HT1080 (cell line): ENCODE measurements at regions not wholly inside any gene's neighbourhood (a gene's known extent, or its start where the extent isn't known, plus 50 kb on each side); places are given as distances from the start of the nearest gene placed in this dataset.

Experiments used
- DNase-seq: peaks from one replicate; pipeline ENCODE4 v3.0.0-alpha.2; 2015; ENCODE audit warnings: low read depth

DNA sequence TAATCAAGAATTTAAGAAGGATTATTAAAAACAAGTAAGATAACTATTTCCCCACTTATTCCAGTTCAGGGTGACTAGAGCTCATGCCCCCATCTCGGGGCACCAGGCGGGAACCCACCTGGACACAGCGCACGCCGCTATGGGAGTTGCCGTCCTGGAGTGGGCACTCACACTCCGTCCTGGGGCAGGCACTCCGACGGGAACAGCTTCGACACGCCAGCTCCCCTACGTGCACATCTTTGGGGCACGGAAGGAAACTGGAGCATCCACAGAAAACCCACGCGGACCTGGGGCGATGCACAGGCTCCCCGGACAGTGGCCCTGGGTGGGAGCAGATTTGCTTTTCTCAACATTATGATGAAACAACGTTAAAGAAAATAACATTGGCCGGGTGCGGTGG, 52.0 kb upstream of the GATA5 start:
- no peak for DNase-seq

GRCh38 chr20:62528983-62529891, 53.4 kb upstream of the GATA5 start:
- DNase-seq, result no peak

DNA sequence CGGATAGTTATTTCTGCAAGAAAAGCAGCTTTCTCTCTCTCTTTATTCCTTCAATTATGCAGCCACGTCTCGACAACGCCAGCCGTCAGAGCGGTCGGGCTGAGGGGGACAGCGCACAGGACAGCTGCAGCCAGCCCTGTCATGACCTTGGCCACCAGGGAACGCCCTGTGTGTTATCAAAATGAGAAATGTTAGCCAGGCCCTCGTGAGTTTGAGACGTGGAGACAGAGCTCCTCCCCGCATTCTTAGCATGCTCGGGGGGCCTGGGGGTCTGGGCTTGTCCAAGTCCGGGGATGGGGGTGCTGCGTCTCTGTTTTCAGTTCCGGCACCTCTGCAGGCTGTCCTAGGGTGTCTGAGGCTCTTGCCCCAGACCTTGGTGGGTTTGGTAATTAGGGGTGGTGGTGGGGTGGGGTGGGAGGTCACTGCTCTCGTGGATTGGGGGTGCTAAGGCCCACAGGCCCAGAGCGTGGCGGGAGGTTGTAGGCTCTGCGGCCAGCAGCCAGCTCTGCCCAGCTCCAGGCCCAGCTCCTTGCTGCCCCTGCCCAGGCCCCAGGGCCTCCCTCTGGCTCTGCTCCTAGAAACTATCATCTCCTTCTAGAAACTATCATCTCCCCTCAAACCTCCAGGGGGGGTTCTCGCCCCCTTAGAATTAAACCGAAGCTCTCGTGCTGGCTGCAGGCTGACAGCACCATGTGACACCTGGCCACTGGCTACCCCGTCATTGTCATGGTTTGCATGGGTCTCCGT, 54.3 kb upstream of the GATA5 start:
- DNase-seq, result no peak

- no peak for DNase-seq
Observed at GRCh38 chr20:62530643-62531032, 54.8 kb upstream of the GATA5 start.

DNA sequence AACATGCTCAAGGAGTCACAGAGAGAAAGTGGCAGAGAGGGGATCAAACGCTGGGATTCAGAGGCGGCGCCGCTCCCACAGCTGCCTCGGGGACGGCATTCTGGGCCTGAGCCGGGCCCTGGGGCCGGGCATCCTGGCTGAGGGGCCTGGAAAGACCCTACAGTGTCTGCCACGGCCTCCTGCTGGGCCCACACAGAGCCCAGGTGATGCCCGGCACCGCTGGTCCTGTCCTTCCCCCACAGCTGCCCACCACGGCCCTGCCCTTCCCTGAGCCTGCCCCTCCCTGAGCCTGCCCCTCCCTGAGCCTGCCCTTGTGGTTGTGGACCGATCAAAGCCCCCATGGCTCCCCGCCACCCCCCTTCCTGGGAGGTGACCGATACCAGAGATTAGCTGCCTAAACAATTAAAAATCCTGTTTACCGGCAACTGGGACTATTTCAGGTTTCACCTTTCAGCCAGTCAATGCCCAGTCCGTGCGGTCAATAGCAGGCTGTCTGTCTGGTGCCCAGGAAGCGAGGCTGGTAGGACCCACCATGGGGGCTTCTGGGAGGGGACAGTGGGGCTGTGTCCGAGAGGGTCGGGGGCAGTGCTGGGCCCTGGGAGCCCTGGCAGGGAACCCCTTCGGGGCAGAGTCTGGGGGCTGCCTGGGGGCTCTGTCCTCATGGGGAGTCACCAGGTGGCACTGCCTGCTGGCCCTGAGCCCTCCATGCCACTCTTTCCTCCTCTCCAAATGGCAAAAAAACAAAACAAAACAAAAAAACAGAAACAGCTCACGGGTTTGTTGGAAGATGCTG, 55.4 kb upstream of the GATA5 start:
- DNase-seq, result no peak

DNA sequence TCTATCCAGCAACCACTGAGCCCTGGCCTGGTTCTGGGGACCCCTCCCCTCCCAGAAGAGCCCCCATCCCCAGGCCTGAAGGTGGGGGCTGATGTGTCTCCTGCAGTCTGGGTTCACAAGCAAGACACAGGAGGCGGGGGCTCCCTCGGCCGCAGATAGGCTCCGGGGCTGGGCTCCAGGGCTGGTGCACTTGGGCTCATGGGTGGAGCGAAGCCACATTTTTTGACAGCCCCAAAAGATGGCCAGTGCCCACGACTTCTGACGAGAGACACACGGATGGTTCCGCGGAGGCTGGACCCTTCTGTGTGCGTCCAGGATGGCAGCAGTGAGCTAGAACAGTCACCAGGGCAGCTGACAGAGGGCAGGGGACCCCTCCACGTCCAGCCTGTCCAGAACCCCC, 57.1 kb upstream of the GATA5 start:
- no peak for DNase-seq

DNA sequence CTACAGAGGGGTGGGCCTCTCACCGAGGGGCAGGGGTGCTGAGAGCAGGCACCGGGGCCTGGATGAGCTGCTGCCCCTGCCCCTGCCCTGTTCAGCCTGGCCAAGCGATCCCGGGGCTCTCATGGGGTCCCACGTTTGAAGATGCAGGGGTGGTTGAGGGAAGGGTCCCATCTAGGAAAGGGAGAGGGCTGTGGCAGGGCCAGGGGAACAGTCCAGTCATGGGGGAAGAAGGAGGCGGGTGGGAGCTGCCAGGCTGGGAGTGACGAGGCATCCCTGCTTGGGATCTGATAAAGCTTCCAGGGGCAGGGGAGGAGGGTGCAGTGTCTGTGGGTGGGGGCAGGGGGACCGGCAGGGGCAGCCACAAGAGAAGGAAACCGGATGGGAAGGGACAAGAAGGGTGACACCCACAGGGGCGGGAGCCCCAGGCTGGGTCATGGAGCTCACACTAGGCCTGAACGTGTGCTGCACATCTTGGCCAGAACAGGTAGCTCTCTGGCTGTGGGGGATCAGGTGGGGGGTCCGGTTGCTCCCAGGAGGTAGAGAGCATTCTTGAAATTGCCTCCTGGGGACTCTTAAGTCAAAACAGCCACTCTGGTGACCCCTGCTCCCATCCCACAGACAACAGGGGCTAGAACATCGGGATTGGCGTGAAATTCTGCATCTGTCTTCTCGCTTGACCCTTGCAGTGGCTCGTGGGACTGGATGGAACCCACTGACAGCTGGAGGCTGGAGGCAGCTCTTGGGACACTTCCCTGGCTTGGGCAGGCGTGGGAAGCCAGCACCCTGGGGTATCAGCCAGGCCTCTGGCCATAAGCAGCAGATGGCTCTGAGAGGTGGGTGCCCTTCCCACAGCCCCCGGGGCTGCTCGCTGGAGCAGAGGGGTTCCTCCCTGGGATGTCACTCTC, 58.0 kb upstream of the GATA5 start:
- DNase-seq, result no peak

DNA sequence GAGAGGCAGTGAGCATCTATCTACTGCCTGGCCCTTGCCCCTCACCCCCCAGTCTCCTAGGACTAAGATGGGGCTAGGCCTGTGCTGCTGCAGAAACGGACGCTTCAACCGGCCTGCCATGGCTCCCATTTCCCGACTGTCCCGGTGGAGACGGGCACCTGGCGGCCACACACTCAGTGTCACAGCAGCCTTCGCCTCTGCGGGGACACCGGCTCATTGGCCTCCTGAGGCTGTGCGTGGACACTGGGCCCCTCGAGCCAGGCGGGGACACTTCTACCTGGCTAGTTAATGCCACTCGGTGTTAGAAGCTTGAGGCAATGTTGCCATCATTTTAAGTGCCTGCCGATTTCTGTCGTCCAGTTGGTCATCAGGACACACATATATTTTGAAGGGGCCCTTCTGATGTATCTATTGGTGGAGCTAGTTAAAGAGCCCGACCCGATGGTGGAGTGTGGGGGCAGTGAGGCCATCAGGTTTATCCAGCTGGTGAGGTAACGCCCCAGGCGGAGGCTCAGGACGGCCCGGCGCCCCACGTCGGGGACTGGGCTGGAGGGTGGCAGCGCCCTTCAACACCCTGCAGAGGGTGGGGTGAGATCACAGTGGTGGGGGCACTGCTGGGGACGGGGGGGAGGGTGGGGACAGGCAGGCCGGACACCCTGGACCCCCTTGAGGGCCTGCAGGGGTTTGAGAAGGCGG, 58.9 kb upstream of the GATA5 start:
- no peak for DNase-seq

DNA sequence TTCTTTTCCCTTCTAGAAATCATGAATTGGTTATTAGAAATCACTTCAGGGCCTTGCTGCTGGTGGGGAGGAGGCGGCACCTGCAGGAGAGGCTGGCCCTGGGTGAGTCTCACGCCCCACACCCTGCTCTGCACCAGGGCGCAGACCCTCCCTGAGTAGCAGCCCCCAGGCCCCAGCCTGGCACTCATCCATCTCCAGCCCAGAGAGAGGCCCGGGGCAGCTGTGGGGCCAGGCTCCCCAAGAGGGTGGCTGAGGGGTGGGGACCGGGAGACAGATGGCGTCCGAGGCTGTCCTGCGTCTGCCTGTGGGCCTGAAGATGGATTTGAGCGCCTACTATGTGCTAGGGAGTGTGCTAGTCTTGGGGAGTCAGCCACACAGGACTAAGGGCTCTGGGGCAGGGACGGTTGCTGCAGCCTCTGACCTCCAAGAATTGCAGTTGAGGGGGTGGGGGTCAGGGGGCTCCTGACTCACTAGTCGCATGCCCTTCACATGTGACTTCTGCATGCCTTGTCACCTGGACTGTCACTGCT, 59.6 kb upstream of the GATA5 start:
- DNase-seq, result no peak

DNA sequence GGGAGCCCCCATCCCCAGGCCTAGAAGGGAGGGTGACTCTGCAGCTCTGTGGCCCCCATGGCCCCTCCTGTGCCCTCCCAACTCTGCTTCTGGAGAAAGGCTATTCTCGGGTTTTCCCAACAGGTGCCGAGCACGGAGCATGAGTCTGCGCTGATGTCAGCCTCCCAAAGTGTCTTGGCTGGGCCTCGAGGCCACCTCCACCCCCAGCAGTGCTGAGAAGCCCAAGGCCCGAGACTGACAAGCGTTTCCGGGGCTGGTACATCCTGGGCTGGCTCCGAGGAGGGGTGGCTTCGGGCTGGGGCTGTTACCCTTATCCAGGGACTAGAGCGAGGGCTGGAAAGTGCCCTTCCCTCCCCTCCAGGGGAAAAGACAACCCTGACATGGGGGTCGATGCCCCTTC, 60.2 kb upstream of the GATA5 start:
- no peak for DNase-seq

GRCh38 chr20:62536871-62537401, 61.1 kb upstream of the GATA5 start:
- no peak for DNase-seq

DNA sequence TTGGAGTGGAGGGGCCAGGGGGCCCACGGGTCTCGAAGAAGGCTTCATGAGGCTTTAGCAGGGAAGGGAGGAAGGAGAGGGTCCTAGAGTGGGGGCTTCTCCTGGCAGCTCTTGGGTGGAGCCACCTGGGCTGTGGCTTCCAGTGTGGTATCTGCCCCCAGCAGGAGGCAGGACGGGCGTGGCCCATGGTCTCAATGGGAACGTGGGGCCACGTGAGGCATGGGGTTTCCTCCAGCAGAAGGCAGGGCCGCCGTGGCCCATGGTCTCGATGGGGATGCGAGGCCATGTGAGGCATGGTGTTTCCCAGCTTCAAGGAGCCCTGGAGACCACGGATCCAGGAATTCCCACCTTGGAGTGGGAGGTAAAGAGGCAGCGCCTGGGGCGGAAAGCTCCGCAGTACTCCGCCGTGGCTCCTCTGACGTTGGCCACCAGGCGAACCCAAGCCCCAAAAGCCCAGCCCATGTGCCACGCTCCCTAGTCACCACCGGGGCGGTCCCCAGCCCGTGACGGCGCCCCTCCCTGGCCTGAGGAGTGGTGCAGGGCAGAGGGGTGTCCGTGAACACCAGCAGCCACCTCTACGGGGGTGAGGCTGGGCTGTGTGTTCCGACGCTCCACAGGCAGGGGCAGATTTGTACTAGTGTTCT, 62.0 kb upstream of the GATA5 start:
- no peak for DNase-seq

DNA sequence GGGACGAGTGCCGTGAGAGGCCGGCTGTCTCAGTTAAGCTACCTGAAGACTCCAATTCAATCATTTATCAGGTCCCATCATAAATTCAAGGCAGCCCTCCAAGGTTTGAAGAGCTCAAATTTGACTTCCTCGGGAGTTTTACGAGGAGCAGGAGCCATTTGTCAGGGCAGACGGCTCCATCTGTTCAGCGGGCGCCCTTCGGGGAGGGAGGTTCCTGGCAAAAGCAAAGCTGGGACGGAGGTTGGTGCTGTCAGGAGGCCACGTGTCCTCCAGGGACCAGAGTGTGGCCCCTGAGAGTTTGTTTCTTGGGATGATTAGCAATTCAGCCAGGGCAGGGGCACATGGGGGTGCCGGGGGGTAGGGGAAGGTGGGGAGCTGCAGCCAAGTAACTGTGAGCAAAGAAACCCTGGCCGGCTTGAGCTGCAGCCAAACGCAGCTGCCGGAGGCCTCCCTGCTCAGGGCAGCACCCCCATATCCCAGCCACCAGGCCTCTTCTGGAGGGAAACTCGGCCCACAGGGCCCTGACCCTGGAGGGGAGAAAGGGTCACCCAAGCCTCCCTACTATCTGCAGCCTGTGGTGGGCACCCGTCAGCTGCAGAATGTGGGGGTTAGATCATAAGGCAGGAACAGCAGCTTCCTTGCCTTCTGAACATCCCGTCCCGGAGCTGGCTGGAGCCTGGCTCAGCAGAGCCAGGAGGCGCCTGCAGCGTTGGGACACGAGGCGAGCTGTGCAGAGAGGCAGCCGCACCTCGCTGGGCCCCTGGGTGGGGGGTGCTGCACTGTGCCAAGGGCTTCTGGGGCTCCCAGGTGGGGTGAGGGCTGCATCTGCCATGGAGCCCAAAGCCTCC, 63.6 kb upstream of the GATA5 start:
- DNase-seq, result no peak

DNA sequence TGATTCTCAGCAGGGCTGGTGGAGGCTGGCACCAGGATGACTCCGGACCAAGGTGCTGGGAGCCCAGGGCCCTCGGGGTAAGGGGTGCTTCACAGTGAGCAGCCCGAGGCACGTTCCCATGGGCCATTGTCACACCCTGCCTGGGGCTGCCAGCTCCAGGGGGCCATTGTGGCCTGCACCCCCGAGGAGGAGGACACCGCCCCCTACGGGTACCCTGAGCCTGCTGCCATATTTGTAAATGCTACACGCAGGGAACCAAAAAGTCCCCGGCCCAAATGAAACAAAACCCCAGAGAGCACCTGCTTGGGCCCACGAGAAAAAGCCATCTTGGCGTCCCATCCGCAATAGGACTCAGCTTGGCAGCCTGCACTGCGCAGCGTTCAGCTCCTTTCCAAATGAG, 64.7 kb upstream of the GATA5 start:
- no peak for DNase-seq

DNA sequence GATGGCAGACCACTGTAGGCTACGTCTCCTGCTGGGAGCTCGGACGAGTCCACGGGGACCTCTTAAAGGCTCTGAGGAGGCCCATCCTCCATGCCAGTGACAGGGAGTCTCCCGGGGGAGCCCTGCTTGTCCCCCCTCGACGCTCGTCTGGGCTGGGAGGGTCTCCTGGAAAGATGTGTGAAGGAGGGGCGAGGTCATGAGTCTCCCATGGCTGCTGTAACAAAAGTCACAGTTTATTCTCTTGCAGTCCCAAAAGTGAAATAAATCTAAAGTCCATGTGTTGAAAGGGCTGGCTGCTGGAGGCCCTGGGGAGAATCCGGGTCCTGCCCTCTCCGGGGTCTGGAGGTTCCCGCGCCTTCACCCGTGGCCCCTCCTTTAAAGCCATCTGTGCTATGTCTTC, 67.1 kb upstream of the GATA5 start:
- no peak for DNase-seq

DNA sequence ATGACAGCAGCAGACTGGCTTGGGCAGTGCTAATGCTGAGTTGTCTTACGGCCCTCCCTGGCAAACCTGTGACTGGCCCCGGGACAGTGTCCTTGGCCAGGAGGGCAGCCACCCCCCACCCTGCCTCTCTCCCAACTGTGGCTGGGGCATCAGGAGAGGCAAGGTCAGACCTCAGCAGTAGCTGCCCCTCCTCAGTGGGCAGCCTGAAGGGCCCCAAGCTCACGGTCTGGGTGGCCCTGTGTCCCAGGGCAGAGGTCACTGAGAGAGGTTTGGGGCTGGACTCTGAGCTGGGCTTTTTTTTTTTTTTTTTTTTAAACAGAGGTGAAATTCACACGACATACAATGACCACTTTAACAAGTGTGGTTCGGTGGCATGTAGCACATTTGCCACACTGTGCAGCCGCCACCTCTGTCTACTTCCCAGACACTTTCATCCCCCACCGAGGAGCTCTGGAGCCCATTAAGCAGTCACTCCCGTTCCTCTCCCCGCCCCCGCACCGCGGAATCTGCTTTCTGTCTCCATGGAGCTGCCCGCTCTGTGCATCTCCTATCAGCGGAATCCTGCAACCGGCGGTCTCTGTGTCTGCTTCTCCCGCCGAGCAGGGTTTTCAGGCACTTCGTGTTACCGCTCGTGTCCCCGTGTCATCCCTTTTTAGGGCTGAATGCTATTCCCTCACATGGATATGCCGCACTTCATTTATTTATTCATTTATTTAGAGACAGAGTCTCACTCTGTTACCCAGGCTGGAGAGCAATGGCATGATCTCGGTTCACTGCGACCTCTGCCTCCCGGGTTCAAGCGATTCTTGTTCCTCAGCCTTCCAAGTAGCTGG, 67.9 kb upstream of the GATA5 start:
- no peak for DNase-seq

- DNase-seq, result no peak
Observed at GRCh38 chr20:62544505-62545055, 68.8 kb upstream of the GATA5 start.
